AG04450 (cell line): ENCODE measurements at regions not wholly inside any gene's neighbourhood (a gene's known extent, or its start where the extent isn't known, plus 50 kb on each side); places are given as distances from the start of the nearest gene placed in this dataset.
"Not testable (repeated sequence)": the region's sequence is repeated elsewhere in the genome, so short reads cannot be mapped to it uniquely, and the experiment has no call there.

ENCODE experiments used
- CTCF ChIA-PET: fragments of 300-600, 350-600 bp; formaldehyde crosslinking; extraction: SDS; loops from one replicate; lab custom pipeline; 2022; ENCODE audit warnings: antibody characterized with exemption, inconsistent platforms; lab: Charles Lee
- POLR2A ChIA-PET: fragments of 350-600 bp; formaldehyde crosslinking; extraction: SDS; loops from one replicate; lab custom pipeline; 2021; ENCODE audit warnings: antibody characterized with exemption, inconsistent platforms; lab: Yijun Ruan, JAX
- DNase-seq: peaks from one replicate; pipeline ENCODE4 v3.0.0-alpha.2; 2011; ENCODE audit warnings: low read depth, low spot score
- H3K27ac ChIP-seq: one replicate; pipeline ENCODE4 v1.5.1; 2012; ENCODE audit warnings: low read depth, low read length, control low read depth
- H3K27me3 ChIP-seq: one replicate; pipeline ENCODE4 v1.6.0; 2012; ENCODE audit warnings: low read length; ENCODE audit not compliant: control insufficient read depth, insufficient read depth
- H3K4me3 ChIP-seq: 2 replicates; pipeline ENCODE4 v1.5.1; 2011; ENCODE audit warnings: mild to moderate bottlenecking, low read depth, low read length, control low read depth
- H3K9me3 ChIP-seq: 2 replicates; pipeline ENCODE4 v1.5.1; 2012; ENCODE audit warnings: low read length; ENCODE audit not compliant: control insufficient read depth, insufficient read depth
- CTCF ChIP-seq: IDR thresholded peaks from 2 replicates; pipeline ENCODE4 v1.5.1; 2011; ENCODE audit warnings: low read depth, low read length, control low read depth, inconsistent platforms

DNA sequence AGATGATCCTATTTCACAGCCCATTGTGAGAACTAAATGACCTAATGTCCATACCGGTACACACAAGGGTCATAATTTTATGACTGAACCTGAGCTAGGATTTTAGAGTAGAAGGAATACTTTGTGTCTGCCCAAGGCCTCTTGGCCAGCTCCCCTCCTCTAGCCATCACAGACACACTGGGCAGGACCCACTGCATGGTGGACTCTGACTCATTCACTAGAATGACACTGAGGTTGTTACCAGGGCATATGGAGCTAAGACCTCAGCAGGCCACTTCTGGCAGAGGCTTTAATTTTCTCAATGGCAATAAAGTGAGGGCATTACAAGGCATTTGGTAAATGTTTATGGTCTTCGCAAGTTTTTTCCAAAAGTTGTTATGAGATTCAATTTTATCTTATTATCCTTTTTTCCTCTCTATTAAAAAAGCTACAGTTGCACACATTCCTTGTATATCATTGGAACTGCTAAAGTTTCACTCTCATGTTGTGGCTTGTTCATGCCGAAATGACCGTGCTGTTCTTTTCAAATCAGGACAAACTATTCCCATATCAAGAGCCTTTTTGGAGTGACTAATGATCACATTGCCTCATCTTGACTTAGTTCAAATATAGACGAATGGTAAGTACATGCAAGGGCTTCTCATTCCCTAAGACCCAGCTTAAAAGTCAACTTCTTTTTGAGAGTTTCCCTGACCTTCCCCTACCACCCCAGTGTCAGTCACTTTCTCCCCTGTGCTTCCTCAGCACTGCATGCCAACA, 595.7 kb downstream of the ACTL7B start:
- Histone ChIP-seq H3K9me3 (no peaks in the 10 kb centered on the region; the same call in 1 of the 2 replicates), H3K27ac (no peak overlapping the region), H3K4me3 (no peak overlapping the region), H3K27me3 (no peaks in the 10 kb centered on the region)
- ChIA-PET CTCF (no interaction called here), POLR2A (no interaction called here)
- no peak for TF ChIP-seq CTCF
- DNase-seq = no peak

- H3K4me3 ChIP-seq = no peak overlapping the region
- no peak for TF ChIP-seq CTCF
- no peak overlapping the region for H3K27ac ChIP-seq
- no peaks in the 10 kb centered on the region; the same call in 1 of the 2 replicates for H3K9me3 ChIP-seq
- CTCF ChIA-PET = no interaction called here
- POLR2A ChIA-PET = no interaction called here
- DNase-seq = no peak
- no peaks in the 10 kb centered on the region for H3K27me3 ChIP-seq
Measured at GRCh38 chr9:108258640-108259039, 597.1 kb downstream of the ACTL7B start.

- ChIA-PET POLR2A (no interaction called here), CTCF (no interaction called here)
Measured at GRCh38 chr9:108257382-108257781, 598.4 kb downstream of the ACTL7B start.

DNA sequence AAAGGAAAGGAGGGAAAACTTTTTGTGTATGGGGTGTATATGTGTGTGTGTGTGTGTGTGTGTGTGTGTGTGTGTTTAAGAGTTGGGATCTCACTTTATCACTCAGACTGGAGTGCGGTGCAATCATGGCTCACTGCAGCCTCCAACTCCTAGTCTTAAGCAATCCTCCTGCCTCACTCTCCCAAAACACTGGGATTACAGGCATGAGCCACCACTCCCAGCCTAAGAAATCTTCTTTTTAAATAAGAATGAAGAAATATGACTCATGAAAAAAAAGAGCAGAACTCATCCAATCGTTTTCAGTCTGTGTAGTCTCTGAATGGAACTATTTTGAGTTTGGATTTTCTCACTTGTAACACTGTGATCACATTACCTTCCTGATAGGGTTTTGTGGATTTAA, 601.5 kb downstream of the ACTL7B start:
- Histone ChIP-seq H3K27me3 (no peaks in the 10 kb centered on the region), H3K4me3 (no peak overlapping the region), H3K27ac (no peak overlapping the region), H3K9me3 (no peaks in the 10 kb centered on the region)
- ChIA-PET CTCF (no interaction called here), POLR2A (no interaction called here)
- DNase-seq = no peak
- no peak for TF ChIP-seq CTCF

More at GRCh38 chr9:108257382-108257781, 598.4 kb downstream of the ACTL7B start:
- Histone ChIP-seq H3K9me3 (no peaks in the 10 kb centered on the region), H3K4me3 (no peak overlapping the region), H3K27ac (no peak overlapping the region), H3K27me3 (no peaks in the 10 kb centered on the region)
- no peak for TF ChIP-seq CTCF
- no peak for DNase-seq

DNA sequence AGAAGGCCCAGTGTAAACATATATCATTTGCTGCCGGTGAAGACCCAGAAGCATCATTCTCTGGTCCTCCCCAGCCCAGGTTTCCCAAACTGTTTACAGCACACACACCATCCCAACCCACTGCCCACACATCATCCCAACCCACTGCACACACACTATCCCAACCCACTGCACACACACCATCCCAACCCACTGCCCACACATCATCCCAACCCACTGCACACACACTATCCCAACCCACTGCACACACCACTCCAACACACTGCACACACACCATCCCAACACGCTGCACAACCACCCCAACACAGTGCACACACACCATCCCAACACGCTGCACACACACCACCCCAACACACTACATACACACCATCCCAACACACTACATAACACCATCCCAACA, 608.4 kb downstream of the ACTL7B start:
- POLR2A ChIA-PET, H3K27me3 ChIP-seq, DNase-seq, H3K27ac ChIP-seq, H3K4me3 ChIP-seq, CTCF ChIA-PET, H3K9me3 ChIP-seq: not testable (repeated sequence)
